Progenitor cell of endocrine pancreas (in vitro differentiated cells): ENCODE measurements at regions not wholly inside any gene's neighbourhood (a gene's known extent, or its start where the extent isn't known, plus 50 kb on each side); places are given as distances from the start of the nearest gene placed in this dataset.

Experiments used
- DNase-seq: peaks from one replicate; pipeline ENCODE4 v3.0.0; 2021; ENCODE audit warnings: low spot score; ENCODE audit not compliant: unreplicated experiment
- H3K27ac Mint-ChIP-seq: 2 replicates; pipeline ENCODE4 v1.8.0; 2021; ENCODE audit warnings: mild to moderate bottlenecking, moderate library complexity, mixed read lengths
- H3K27me3 Mint-ChIP-seq: 2 replicates; pipeline ENCODE4 v1.8.0; 2021; ENCODE audit warnings: mixed read lengths
- H3K36me3 Mint-ChIP-seq: 2 replicates; pipeline ENCODE4 v1.8.0; 2022; ENCODE audit warnings: mixed read lengths; ENCODE audit not compliant: insufficient read depth
- H3K4me1 Mint-ChIP-seq: 2 replicates; pipeline ENCODE4 v1.8.0; 2021; ENCODE audit warnings: low read depth, mixed read lengths
- H3K4me3 Mint-ChIP-seq: 2 replicates; pipeline ENCODE4 v1.8.0; 2021; ENCODE audit warnings: low read depth, mild to moderate bottlenecking, moderate library complexity, mixed read lengths
- H3K9me3 Mint-ChIP-seq: 2 replicates; pipeline ENCODE4 v1.8.0; 2021; ENCODE audit warnings: low read depth, mixed read lengths
- TF ChIP-seq, protein P1 (sequence below): fragments of 200-600 bp; sonication (generic); IDR thresholded peaks from one replicate; pipeline ENCODE4 v1.5.0; 2021; ENCODE audit warnings: antibody characterized with exemption, mild to moderate bottlenecking; ENCODE audit not compliant: unreplicated experiment

DNA sequence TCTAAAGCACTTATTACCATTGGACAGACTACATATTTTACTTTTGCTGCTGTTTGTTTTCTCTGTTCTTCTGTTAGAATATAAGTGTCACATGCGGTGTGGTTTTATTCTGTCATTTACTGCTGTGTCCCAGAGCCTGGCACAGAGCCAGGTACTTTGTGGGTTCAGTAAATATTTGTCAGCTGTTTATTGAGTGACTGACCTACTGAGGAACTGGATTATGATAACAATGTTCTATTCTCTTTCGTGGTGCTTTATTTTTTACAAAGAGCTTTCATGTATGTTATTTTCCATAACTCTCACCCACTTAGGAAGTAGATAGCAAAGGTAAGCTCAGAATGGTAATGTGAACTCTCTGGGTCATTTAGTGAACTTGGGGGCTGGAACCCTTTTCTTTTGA is 118.8 kb downstream of the RWDD3 start:
- peaks cover 7% of the 10 kb centered on the region for H3K4me1 Mint-ChIP-seq
- H3K27ac Mint-ChIP-seq, result no peak overlapping the region
- no peaks in the 10 kb centered on the region for H3K36me3 Mint-ChIP-seq
- H3K4me3 Mint-ChIP-seq, result no peak overlapping the region
- no peaks in the 10 kb centered on the region for H3K9me3 Mint-ChIP-seq
- TF ChIP-seq, protein P1, sequence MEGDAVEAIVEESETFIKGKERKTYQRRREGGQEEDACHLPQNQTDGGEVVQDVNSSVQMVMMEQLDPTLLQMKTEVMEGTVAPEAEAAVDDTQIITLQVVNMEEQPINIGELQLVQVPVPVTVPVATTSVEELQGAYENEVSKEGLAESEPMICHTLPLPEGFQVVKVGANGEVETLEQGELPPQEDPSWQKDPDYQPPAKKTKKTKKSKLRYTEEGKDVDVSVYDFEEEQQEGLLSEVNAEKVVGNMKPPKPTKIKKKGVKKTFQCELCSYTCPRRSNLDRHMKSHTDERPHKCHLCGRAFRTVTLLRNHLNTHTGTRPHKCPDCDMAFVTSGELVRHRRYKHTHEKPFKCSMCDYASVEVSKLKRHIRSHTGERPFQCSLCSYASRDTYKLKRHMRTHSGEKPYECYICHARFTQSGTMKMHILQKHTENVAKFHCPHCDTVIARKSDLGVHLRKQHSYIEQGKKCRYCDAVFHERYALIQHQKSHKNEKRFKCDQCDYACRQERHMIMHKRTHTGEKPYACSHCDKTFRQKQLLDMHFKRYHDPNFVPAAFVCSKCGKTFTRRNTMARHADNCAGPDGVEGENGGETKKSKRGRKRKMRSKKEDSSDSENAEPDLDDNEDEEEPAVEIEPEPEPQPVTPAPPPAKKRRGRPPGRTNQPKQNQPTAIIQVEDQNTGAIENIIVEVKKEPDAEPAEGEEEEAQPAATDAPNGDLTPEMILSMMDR, result no peak
- DNase-seq, result no peak
- peaks cover 3% of the 10 kb centered on the region for H3K27me3 Mint-ChIP-seq

DNA sequence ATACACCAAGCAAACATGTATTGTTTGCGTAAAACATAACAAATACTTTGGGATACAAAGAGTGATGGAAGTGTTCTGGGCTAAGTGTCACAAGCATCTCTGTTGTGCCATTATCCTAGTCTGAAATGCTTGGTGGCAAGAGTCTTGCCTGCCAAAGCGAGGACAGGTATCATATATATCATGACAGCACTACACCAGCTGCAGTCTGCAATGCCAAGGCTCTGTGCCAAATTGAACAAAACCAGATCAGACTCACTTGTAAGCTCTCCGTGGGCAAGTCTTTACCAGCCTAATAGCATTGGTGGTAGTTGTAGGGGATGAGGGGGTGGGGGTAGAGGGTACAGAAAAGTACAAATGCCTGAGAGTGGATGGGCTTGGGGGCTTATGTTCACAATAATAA is 119.2 kb downstream of the RWDD3 start:
- DNase-seq, result no peak
- H3K27ac Mint-ChIP-seq, result no peak overlapping the region
- H3K36me3 Mint-ChIP-seq, result no peaks in the 10 kb centered on the region
- peaks cover 7% of the 10 kb centered on the region for H3K4me1 Mint-ChIP-seq
- TF ChIP-seq, protein P1, result no peak
- H3K27me3 Mint-ChIP-seq, result peaks cover 3% of the 10 kb centered on the region
- no peaks in the 10 kb centered on the region for H3K9me3 Mint-ChIP-seq
- H3K4me3 Mint-ChIP-seq, result no peak overlapping the region

DNA sequence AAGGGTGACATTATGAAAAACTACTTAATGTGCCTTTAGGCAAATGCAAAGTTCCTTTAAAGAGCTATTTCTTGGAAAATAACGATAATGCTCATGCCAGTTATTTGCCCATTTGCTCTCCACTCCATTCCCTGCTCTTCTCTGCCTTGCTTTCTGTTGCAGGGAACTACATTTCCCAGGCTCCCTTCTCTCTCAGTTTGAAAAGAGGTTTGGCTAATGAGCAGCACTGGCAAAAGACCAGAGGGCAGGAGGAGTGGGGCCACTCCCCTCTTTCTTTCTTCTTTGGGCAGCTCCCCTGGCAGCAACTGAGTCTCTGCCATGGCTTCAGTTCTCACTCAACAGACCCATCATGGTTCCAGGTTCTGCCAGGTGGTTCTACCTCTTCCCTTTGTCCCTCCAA is 130.5 kb downstream of the RWDD3 start:
- Mint-ChIP-seq H3K4me1 (peaks cover 31% of the 10 kb centered on the region), H3K27me3 (peaks cover 3% of the 10 kb centered on the region), H3K36me3 (no peaks in the 10 kb centered on the region), H3K4me3 (no peak overlapping the region), H3K27ac (no peak overlapping the region), H3K9me3 (peaks cover 3% of the 10 kb centered on the region)
- TF ChIP-seq, protein P1, result no peak
- no peak for DNase-seq

DNA sequence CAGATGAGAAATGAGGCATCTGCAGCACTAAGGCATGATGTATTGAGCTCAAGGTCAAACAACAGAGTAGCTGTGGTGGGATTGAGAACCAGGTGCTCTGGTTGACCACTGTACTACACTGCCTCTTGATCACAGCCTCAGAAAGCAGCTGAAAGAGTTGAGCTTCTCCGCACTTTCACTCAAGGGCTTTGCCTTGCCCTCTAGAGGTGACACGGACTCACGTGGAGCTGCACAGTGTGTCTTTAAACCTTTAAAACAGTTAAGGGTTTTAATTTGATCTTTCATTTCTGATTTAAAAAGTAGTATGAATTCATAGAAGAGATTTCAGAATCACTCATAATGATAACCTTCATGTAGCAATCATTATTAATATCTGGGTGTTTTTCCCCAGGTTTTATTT is 132.5 kb downstream of the RWDD3 start:
- Mint-ChIP-seq H3K4me3 (no peak overlapping the region), H3K9me3 (peaks cover 3% of the 10 kb centered on the region), H3K27me3 (peaks cover 3% of the 10 kb centered on the region), H3K27ac (no peak overlapping the region), H3K36me3 (no peaks in the 10 kb centered on the region), H3K4me1 (peaks cover 49% of the 10 kb centered on the region)
- DNase-seq, result no peak
- TF ChIP-seq, protein P1, result no peak

DNA sequence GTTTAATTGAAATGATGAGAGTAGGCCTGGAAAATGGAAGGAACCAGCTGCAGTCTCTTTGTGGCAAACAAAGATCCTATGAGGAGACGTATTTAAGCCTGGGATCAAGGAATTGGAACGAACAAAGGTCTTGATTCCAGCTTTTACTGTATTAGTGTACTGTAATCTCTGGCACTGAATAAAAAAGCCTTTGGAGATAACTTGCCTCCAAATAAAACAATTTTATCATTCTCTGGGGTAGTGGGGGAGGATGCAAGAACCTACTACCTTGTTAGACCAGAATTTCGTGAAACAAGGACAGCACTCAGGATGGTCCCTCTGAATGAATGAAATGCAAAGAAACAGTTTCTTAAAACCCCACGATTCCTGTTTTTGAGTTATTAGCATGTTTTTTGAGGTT is 134.2 kb downstream of the RWDD3 start:
- peaks cover 60% of the 10 kb centered on the region for H3K4me1 Mint-ChIP-seq
- TF ChIP-seq, protein P1, result no peak
- no peaks in the 10 kb centered on the region for H3K27me3 Mint-ChIP-seq
- H3K36me3 Mint-ChIP-seq, result no peaks in the 10 kb centered on the region
- no peak for DNase-seq
- H3K4me3 Mint-ChIP-seq, result no peak overlapping the region
- no peak overlapping the region for H3K27ac Mint-ChIP-seq
- H3K9me3 Mint-ChIP-seq, result peaks cover 3% of the 10 kb centered on the region
